ENCODE measurements at regions not wholly inside any gene's neighbourhood (a gene's known extent, or its start where the extent isn't known, plus 50 kb on each side); places are given as distances from the start of the nearest gene placed in this dataset.

GRCh38 chr1:57831624-57832023, 407.8 kb upstream of the DAB1 start:
- FAIRE-seq, result no peak

GRCh38 chr1:57826535-57826934, 402.7 kb upstream of the DAB1 start:
- H3K9me3 ChIP-seq (ENCODE audit: control insufficient read depth in 2 of 3, insufficient read depth in 1 of 3, low read length in 3 of 3), result no peaks in the 10 kb centered on the region
- intact Hi-C loops (cut with DNase I), result no loop called here
- FAIRE-seq, result no peak

More at GRCh38 chr1:57831624-57832023, 407.8 kb upstream of the DAB1 start:
- H3K27ac ChIP-seq (ENCODE audit: low read depth in 2 of 2, low read length in 2 of 2), result no peak overlapping the region
- H3K9me3 ChIP-seq (ENCODE audit: control insufficient read depth in 2 of 3, insufficient read depth in 1 of 3, low read length in 3 of 3), result no peaks in the 10 kb centered on the region
- H3K9ac ChIP-seq (ENCODE audit: low read length in 3 of 3), result no peak overlapping the region
- DNase-seq, result no peak
- H3K27me3 ChIP-seq (ENCODE audit: control insufficient read depth, insufficient read depth, low read length), result no peaks in the 10 kb centered on the region
- no peak overlapping the region for H3K4me3 ChIP-seq (ENCODE audit: low read length in 3 of 3)
- no peaks in the 10 kb centered on the region for H3K4me1 ChIP-seq (ENCODE audit: control insufficient read depth in 2 of 3, insufficient read depth in 2 of 3, low read depth in 1 of 3, low read length in 3 of 3)
- no peaks in the 10 kb centered on the region for H3K36me3 ChIP-seq (ENCODE audit: control insufficient read depth in 2 of 3, insufficient read depth in 3 of 3, low read length in 3 of 3)
- intact Hi-C loops (cut with DNase I), result no loop called here
- TF ChIP-seq CTCF (IDR thresholded peaks at IDR 0.05; ENCODE audit: borderline replicate concordance, extremely low read depth, insufficient read depth), result no peak

GRCh38 chr1:57824535-57824934, 400.7 kb upstream of the DAB1 start:
- H3K27me3 ChIP-seq (ENCODE audit: control insufficient read depth, insufficient read depth, low read length), result no peaks in the 10 kb centered on the region
- FAIRE-seq (no peak), DNase-seq (no peak)
- H3K9me3 ChIP-seq (ENCODE audit: control insufficient read depth in 2 of 3, insufficient read depth in 1 of 3, low read length in 3 of 3), result no peaks in the 10 kb centered on the region
- no peak overlapping the region for H3K27ac ChIP-seq (ENCODE audit: low read depth in 2 of 2, low read length in 2 of 2)
- H3K4me3 ChIP-seq (ENCODE audit: low read length in 3 of 3), result no peak overlapping the region
- no peaks in the 10 kb centered on the region for H3K4me1 ChIP-seq (ENCODE audit: control insufficient read depth in 2 of 3, insufficient read depth in 2 of 3, low read depth in 1 of 3, low read length in 3 of 3)
- TF ChIP-seq CTCF (IDR thresholded peaks at IDR 0.05; ENCODE audit: borderline replicate concordance, extremely low read depth, insufficient read depth), result no peak
- no peaks in the 10 kb centered on the region for H3K36me3 ChIP-seq (ENCODE audit: control insufficient read depth in 2 of 3, insufficient read depth in 3 of 3, low read length in 3 of 3)
- intact Hi-C loops (cut with DNase I), result no loop called here
- no peak overlapping the region for H3K9ac ChIP-seq (ENCODE audit: low read length in 3 of 3)

More at GRCh38 chr1:57826535-57826934, 402.7 kb upstream of the DAB1 start:
- H3K27ac ChIP-seq (ENCODE audit: low read depth in 2 of 2, low read length in 2 of 2), result no peak overlapping the region
- no peaks in the 10 kb centered on the region for H3K36me3 ChIP-seq (ENCODE audit: control insufficient read depth in 2 of 3, insufficient read depth in 3 of 3, low read length in 3 of 3)
- no peak overlapping the region for H3K9ac ChIP-seq (ENCODE audit: low read length in 3 of 3)
- DNase-seq, result no peak
- H3K27me3 ChIP-seq (ENCODE audit: control insufficient read depth, insufficient read depth, low read length), result no peaks in the 10 kb centered on the region
- TF ChIP-seq CTCF (IDR thresholded peaks at IDR 0.05; ENCODE audit: borderline replicate concordance, extremely low read depth, insufficient read depth), result no peak
- no peaks in the 10 kb centered on the region for H3K4me1 ChIP-seq (ENCODE audit: control insufficient read depth in 2 of 3, insufficient read depth in 2 of 3, low read depth in 1 of 3, low read length in 3 of 3)
- H3K4me3 ChIP-seq (ENCODE audit: low read length in 3 of 3), result no peak overlapping the region
